ENCODE measurements at regions not wholly inside any gene's neighbourhood (a gene's known extent, or its start where the extent isn't known, plus 50 kb on each side); places are given as distances from the start of the nearest gene placed in this dataset.

GRCh38 chr16:25512041-25512440 lies 179.7 kb upstream of the HS3ST4 start:
- Histone ChIP-seq H3K79me2 (replicated peaks; ENCODE audit: insufficient read depth) (no peaks in the 10 kb centered on the region), H2AFZ (no peak overlapping the region), H3K4me3 (no peak overlapping the region), H3K27me3 (ENCODE audit: insufficient read depth) (no peaks in the 10 kb centered on the region), H3K4me1 (ENCODE audit: insufficient read depth) (no peaks in the 10 kb centered on the region), H3K9me2 (ENCODE audit: insufficient read depth) (0 out of 2 replicates have a peak, but pooled peaks cover 6% of the 10 kb centered on the region), H4K20me1 (replicated peaks; ENCODE audit: insufficient read depth) (no peaks in the 10 kb centered on the region), H3K36me3 (ENCODE audit: insufficient read depth) (no peaks in the 10 kb centered on the region), H3K27ac (ENCODE audit: low read depth) (no peak overlapping the region), H3F3A (replicated peaks; ENCODE audit: low read depth) (no peaks in the 10 kb centered on the region), H3K4me2 (no peak overlapping the region)
- DNase-seq (ENCODE audit: low spot score) (no peak), ATAC-seq (no peak)
- H3K27me3 Mint-ChIP-seq (ENCODE audit: insufficient read depth, low read depth, poor library complexity): no peaks in the 10 kb centered on the region
- no peak for TF ChIP-seq ETS1 (IDR thresholded peaks at IDR 0.05)
- no peak for TF ChIP-seq ZNF331 (CRISPR knock-in tag; IDR thresholded peaks at IDR 0.05; ENCODE audit: low read depth)
- no peak for TF ChIP-seq ZNF114 (CRISPR knock-in tag; IDR thresholded peaks at IDR 0.05)
- no peak overlapping the region for H3K4me3 Mint-ChIP-seq
- H3K36me3 Mint-ChIP-seq (ENCODE audit: low read depth): peaks cover 10% of the 10 kb centered on the region; the same call in 2 of the 3 replicates
- no peaks in the 10 kb centered on the region for H3K4me1 Mint-ChIP-seq
- no peak overlapping the region for H3K27ac Mint-ChIP-seq
- peaks cover 76% of the 10 kb centered on the region for H3K9me3 Mint-ChIP-seq

- H3K4me3 Mint-ChIP-seq: no peak overlapping the region
- H3K4me1 Mint-ChIP-seq: no peaks in the 10 kb centered on the region
- Histone ChIP-seq H3K27ac (ENCODE audit: low read depth) (no peak overlapping the region), H3K4me2 (no peak overlapping the region), H2AFZ (no peak overlapping the region), H4K20me1 (replicated peaks; ENCODE audit: insufficient read depth) (no peaks in the 10 kb centered on the region), H3K4me3 (no peak overlapping the region), H3K4me1 (ENCODE audit: insufficient read depth) (no peaks in the 10 kb centered on the region), H3K36me3 (ENCODE audit: insufficient read depth) (no peaks in the 10 kb centered on the region), H3K27me3 (ENCODE audit: insufficient read depth) (no peaks in the 10 kb centered on the region), H3F3A (replicated peaks; ENCODE audit: low read depth) (no peaks in the 10 kb centered on the region), H3K9me2 (ENCODE audit: insufficient read depth) (0 out of 2 replicates have a peak, but pooled peaks cover 6% of the 10 kb centered on the region), H3K79me2 (replicated peaks; ENCODE audit: insufficient read depth) (no peaks in the 10 kb centered on the region)
- no peaks in the 10 kb centered on the region for H3K27me3 Mint-ChIP-seq (ENCODE audit: insufficient read depth, low read depth, poor library complexity)
- peaks cover 67% of the 10 kb centered on the region for H3K9me3 Mint-ChIP-seq
- no peak for TF ChIP-seq NANOG (IDR thresholded peaks at IDR 0.05; ENCODE audit: borderline replicate concordance)
- no peak for TF ChIP-seq STAT1 (IDR thresholded peaks at IDR 0.05; ENCODE audit: unreplicated experiment)
- TF ChIP-seq, protein P1, sequence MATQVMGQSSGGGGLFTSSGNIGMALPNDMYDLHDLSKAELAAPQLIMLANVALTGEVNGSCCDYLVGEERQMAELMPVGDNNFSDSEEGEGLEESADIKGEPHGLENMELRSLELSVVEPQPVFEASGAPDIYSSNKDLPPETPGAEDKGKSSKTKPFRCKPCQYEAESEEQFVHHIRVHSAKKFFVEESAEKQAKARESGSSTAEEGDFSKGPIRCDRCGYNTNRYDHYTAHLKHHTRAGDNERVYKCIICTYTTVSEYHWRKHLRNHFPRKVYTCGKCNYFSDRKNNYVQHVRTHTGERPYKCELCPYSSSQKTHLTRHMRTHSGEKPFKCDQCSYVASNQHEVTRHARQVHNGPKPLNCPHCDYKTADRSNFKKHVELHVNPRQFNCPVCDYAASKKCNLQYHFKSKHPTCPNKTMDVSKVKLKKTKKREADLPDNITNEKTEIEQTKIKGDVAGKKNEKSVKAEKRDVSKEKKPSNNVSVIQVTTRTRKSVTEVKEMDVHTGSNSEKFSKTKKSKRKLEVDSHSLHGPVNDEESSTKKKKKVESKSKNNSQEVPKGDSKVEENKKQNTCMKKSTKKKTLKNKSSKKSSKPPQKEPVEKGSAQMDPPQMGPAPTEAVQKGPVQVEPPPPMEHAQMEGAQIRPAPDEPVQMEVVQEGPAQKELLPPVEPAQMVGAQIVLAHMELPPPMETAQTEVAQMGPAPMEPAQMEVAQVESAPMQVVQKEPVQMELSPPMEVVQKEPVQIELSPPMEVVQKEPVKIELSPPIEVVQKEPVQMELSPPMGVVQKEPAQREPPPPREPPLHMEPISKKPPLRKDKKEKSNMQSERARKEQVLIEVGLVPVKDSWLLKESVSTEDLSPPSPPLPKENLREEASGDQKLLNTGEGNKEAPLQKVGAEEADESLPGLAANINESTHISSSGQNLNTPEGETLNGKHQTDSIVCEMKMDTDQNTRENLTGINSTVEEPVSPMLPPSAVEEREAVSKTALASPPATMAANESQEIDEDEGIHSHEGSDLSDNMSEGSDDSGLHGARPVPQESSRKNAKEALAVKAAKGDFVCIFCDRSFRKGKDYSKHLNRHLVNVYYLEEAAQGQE (IDR thresholded peaks at IDR 0.05; ENCODE audit: unreplicated experiment): no peak
- no peak for DNase-seq (ENCODE audit: low spot score)
- ATAC-seq: no peak
- peaks cover 10% of the 10 kb centered on the region; the same call in 2 of the 3 replicates for H3K36me3 Mint-ChIP-seq (ENCODE audit: low read depth)
- H3K27ac Mint-ChIP-seq: no peak overlapping the region
These were observed 182.3 kb upstream of the HS3ST4 start for GRCh38 chr16:25509456-25509855.

Measured in GM23338 (cell line).